Right atrium auricular region (tissue), 2 donors: ENCODE measurements at regions not wholly inside any gene's neighbourhood (a gene's known extent, or its start where the extent isn't known, plus 50 kb on each side); places are given as distances from the start of the nearest gene placed in this dataset.

Experiments
- DNase-seq: peaks from one replicate; pipeline ENCODE4 v3.0.0-alpha.2; 2019; ENCODE audit warnings: low spot score
- H3K27ac ChIP-seq, 2 donors: fragments of 200-600 bp; sonication (generic); 1 replicate in 1 of 2; 2 replicates in 1 of 2; pipeline ENCODE4 v1.5.1; 2016 to 2019
- H3K27me3 ChIP-seq, 2 donors: fragments of 200-600 bp; sonication (generic); one replicate each; pipeline versions ENCODE4 v1.5.1 to v1.6.0; 2017 to 2019
- H3K36me3 ChIP-seq: fragments of 200-600 bp; sonication (generic); one replicate; pipeline ENCODE4 v1.5.1; 2016
- H3K4me1 ChIP-seq, 2 donors: fragments of 200-600 bp; sonication (generic); one replicate each; pipeline versions ENCODE4 v1.5.1 to v1.6.0; 2017 to 2019
- H3K4me3 ChIP-seq, 2 donors: fragments of 200-600 bp; sonication (generic); 1 replicate in 1 of 2; 2 replicates in 1 of 2; pipeline ENCODE4 v1.5.1; 2017 to 2019; ENCODE audit warnings: mild to moderate bottlenecking in 1 of 2, moderate library complexity in 1 of 2
- H3K9me3 ChIP-seq, 2 donors: fragments of 200-600 bp; sonication (generic); one replicate each; pipeline ENCODE4 v1.5.1; 2019
- TF ChIP-seq, protein P1 (sequence below), 2 donors: fragments of 200-600 bp; sonication (generic); IDR thresholded peaks; one replicate each; pipeline ENCODE4 v1.5.1; 2019; ENCODE audit warnings: antibody characterized with exemption in 2 of 2

DNA sequence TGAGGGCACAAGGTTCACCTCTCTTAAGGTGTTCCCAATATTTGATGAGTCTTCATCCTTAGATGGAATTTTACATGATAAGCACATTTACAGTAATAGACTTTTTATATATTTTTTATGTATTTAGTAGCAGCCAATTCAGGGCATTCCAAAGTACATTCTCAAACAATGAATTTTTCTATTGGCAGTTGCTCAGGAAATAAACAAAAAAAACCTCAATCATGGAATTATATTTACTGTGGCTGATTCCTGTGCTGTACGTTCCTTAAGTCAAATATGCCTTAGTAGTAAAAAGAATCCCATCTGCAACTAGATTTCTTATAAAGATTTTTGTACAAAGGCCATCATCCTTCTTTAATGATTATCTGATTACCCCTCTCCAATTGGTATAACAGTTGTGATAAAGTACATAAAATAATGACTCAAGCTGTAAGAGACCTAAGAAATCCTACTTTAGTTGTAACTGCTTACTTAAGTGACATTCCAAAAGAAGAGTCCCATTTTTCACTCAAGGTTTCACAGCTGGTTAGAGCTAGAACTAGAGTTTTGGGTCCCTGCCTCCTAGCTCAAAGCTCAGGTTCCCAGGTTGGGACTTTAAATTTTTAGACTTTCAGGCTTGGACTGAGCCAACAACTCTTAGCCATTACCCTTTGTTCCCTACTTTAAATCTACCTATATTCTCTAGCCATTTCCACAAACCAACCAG lies 152.7 kb downstream of the FHIP1A start:
- H3K4me1 ChIP-seq, result no peaks in the 10 kb centered on the region
- no peak for DNase-seq
- H3K27ac ChIP-seq, result no peak overlapping the region
- no peaks in the 10 kb centered on the region for H3K9me3 ChIP-seq
- TF ChIP-seq, protein P1, sequence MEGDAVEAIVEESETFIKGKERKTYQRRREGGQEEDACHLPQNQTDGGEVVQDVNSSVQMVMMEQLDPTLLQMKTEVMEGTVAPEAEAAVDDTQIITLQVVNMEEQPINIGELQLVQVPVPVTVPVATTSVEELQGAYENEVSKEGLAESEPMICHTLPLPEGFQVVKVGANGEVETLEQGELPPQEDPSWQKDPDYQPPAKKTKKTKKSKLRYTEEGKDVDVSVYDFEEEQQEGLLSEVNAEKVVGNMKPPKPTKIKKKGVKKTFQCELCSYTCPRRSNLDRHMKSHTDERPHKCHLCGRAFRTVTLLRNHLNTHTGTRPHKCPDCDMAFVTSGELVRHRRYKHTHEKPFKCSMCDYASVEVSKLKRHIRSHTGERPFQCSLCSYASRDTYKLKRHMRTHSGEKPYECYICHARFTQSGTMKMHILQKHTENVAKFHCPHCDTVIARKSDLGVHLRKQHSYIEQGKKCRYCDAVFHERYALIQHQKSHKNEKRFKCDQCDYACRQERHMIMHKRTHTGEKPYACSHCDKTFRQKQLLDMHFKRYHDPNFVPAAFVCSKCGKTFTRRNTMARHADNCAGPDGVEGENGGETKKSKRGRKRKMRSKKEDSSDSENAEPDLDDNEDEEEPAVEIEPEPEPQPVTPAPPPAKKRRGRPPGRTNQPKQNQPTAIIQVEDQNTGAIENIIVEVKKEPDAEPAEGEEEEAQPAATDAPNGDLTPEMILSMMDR (IDR thresholded peaks at IDR 0.05), result no peak
- H3K27me3 ChIP-seq, result no peaks in the 10 kb centered on the region
- no peaks in the 10 kb centered on the region for H3K36me3 ChIP-seq
- no peak overlapping the region for H3K4me3 ChIP-seq

DNA sequence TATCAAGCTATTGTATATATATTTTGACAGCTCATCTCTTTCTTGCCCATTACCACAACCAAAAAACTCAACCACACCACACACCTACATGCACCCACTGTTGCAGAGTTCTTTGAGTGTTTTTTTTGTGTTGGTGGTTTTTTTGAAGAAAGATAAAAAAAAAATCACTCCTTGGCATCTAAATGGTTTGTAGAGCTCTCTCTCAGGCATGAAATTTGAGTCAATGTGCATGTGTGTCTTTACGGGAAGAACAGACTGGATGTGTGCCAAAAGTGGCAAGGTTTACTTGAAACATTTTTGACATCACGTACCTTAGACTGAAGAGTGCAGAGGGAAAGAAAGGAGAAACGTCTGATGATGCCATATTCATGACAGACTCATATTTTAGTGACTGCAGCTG lies 154.2 kb downstream of the FHIP1A start:
- TF ChIP-seq, protein P1 (IDR thresholded peaks at IDR 0.05), result no peak
- no peak overlapping the region for H3K27ac ChIP-seq

DNA sequence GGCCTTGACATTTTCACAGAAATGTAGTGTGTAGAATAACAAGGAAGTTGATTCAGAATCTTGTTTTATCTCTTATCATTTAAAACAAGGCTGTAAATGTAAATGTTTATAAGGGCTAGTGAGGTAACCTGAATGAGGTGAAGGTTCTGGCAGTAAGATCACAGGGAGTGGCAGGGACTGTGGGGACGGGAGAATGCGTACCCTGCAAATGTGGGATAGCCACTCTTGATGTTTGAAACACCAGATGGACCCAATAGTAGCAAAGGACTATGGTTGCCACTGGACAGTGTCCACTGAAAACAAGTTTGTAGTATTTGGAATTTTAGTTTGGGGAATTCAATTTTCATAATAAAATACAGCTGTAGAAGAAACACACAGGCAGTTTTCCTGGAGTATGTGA lies 155.3 kb downstream of the FHIP1A start:
- H3K36me3 ChIP-seq, result no peaks in the 10 kb centered on the region
- H3K4me3 ChIP-seq, result no peak overlapping the region
- no peaks in the 10 kb centered on the region for H3K4me1 ChIP-seq
- no peak for DNase-seq
- TF ChIP-seq, protein P1 (IDR thresholded peaks at IDR 0.05), result no peak
- no peaks in the 10 kb centered on the region for H3K9me3 ChIP-seq
- H3K27me3 ChIP-seq, result no peaks in the 10 kb centered on the region
- H3K27ac ChIP-seq, result no peak overlapping the region

More for the DNA sequence above, 154.2 kb downstream of the FHIP1A start:
- Histone ChIP-seq H3K4me3 (no peak overlapping the region), H3K36me3 (no peaks in the 10 kb centered on the region), H3K27me3 (no peaks in the 10 kb centered on the region), H3K9me3 (no peaks in the 10 kb centered on the region), H3K4me1 (no peaks in the 10 kb centered on the region)
- no peak for DNase-seq

DNA sequence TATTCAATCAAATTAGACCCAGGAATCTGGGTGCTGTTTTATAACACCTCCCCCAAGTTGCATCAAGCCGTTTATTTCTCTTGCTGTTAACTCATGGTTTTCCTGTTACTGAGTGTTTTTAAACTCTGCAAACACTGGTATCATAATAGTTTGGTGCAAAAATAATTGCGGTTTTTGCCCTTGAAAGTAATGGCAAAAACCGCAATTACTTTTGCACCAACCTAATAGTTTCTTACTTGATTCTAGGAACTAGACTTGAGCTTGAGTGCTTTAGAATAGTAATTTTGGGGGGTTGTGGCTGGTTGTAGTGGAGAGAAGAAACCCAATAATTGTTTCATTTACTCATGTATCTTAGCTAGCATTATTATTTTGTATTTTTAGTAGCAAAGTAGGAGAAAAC lies 156.6 kb downstream of the FHIP1A start:
- Histone ChIP-seq H3K27me3 (no peaks in the 10 kb centered on the region), H3K9me3 (no peaks in the 10 kb centered on the region)

DNA sequence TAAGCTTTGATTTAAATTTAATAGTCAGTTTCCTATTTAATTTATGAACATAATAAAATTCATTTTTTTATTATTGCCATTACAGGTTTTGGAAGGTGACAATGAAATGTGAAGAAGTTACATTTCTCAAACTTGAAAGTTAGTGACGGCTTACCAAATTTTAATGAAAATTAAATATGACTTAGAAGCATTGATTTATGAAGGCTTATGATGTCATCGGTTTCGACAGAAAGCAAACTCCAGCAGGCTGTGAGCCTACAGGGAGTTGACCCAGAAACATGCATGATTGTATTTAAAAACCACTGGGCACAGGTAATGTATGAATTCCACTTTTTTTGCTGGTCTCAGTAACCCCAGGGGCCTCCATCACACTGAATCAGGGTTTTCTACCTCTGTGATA lies 157.1 kb downstream of the FHIP1A start:
- H3K4me3 ChIP-seq, result no peak overlapping the region
- H3K36me3 ChIP-seq, result no peaks in the 10 kb centered on the region
- H3K27me3 ChIP-seq, result no peaks in the 10 kb centered on the region
- H3K4me1 ChIP-seq, result no peaks in the 10 kb centered on the region
- H3K9me3 ChIP-seq, result no peaks in the 10 kb centered on the region
- H3K27ac ChIP-seq, result no peak overlapping the region
- TF ChIP-seq, protein P1 (IDR thresholded peaks at IDR 0.05), result no peak
- no peak for DNase-seq

More for the DNA sequence above, 156.6 kb downstream of the FHIP1A start:
- no peak for DNase-seq
- TF ChIP-seq, protein P1 (IDR thresholded peaks at IDR 0.05), result no peak
- Histone ChIP-seq H3K4me1 (no peaks in the 10 kb centered on the region), H3K36me3 (no peaks in the 10 kb centered on the region), H3K4me3 (no peak overlapping the region), H3K27ac (no peak overlapping the region)

DNA sequence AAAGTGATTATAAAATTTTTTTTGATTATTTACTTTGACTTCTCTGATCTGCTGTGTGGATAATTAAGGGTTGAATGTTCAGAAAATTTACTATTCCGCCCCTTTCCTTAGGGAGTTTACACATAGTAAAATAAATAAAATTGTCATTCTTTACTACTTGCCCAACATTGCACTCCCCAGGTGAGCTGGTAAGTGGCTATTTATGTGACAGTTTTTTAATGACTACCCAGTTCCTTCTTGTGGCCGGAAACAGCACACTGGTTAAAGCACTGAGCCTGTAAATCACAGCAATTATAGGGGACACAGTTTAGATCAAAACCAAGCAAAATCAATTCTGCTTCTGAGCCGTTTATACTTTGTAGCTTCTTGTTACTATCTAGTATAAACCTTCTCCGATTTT lies 158.1 kb downstream of the FHIP1A start:
- Histone ChIP-seq H3K9me3 (no peaks in the 10 kb centered on the region), H3K4me1 (no peaks in the 10 kb centered on the region), H3K27me3 (no peaks in the 10 kb centered on the region), H3K36me3 (no peaks in the 10 kb centered on the region), H3K4me3 (no peak overlapping the region), H3K27ac (no peak overlapping the region)
- TF ChIP-seq, protein P1 (IDR thresholded peaks at IDR 0.05), result no peak
- no peak for DNase-seq
